Kidney tubule cell (primary cell): ENCODE measurements at regions not wholly inside any gene's neighbourhood (a gene's known extent, or its start where the extent isn't known, plus 50 kb on each side); places are given as distances from the start of the nearest gene placed in this dataset.
A peak's percentile ranks its signal among the peaks of the same experiment; 100 is the strongest.

Source experiments
- DNase-seq: peaks from one replicate; pipeline ENCODE4 v3.0.0-alpha.2; 2018; ENCODE audit warnings: low spot score

DNA sequence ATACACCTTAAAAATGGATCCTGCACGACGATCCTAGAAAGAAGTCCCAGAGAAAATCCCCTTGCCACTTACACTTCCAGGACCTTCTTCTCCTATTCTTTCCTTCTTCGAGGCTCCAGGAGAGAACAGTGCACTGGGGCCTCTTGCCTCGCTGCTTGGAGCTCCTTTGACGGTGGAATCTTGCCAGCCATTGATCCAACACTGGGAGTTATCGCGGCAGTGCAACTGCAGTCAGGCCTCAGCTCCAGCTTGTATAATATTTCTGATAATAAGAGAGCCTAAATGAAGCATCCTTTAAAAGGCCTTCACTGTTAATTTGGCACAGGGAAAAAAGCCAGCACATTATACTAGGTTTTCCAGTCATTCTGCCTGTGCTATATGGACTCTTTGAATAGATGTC is 216.9 kb upstream of the PARD3B start:
- no peak for DNase-seq

DNA sequence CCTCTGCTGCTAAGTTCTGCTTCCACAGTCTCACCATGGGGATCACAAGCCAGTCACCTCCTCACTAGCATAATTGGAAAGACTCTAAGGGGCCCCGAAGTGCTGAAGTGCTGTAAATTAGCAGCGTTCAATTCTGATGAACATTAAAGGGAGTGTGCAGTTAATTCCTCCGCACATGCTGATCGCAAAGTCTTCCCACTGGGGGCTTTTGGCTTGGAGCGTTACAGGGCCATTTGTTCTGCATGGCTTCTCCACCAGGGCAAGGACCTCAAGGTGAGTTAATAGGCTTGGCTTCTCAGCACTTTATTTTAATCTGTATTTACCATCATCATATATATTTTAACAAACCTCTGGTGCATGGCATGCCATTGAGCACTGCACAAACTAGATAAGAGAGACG is 216.3 kb upstream of the PARD3B start:
- DNase-seq = no peak

DNA sequence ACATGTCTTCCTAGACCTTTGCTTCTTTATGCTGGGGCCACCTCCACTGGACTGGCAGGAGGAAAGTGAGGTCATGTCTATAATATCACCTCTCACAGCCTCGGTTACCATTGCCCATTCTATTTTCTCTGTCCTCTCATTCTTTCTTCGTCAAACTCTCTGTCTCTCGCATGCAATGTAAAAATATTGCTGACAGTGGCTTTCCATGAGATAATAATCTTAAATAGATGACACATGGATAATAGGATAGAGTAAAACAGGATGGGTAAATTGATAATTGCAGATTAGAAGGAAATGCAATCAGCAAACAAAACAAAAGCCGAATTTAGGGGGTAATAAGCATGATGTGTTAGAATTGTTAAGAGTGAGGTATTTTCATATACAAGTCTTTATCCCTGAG is 215.7 kb upstream of the PARD3B start:
- DNase-seq = no peak

DNA sequence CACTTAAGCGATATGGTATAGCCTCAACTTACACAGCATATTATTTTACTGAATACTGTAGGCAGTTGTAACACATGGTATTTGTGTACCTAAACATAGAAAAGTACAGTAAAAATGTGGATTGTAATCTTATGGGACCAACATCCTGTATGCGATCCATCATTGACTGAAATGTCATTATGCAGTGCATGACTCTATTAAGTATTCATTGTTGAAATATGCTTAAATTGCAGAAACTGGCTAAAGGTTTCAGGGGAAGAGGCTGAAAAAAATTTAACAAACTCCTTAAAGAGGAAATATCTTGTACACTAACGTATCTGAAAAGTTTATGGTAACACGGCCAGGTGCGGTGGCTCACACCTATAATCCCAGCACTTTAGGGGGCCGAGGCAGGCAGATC is 214.1 kb upstream of the PARD3B start:
- DNase-seq = no peak

DNA sequence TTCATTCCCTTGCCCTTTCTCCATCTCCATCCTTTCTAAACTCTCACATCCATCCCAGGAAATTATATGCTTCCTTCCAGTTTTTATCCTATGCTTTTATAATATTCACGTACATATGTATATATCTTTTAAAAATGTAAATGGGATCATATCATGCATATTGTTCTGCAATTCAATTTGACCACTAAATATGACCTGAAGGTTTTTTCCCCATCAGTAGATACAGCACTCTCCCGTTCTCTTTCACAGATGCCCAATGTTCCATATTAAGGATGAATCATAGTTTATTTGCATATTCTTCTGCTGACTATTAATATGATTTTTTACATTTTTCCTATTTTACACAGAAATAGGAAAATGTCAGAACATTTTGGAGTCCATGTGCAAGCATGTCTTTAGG is 213.3 kb upstream of the PARD3B start:
- no peak for DNase-seq

DNA sequence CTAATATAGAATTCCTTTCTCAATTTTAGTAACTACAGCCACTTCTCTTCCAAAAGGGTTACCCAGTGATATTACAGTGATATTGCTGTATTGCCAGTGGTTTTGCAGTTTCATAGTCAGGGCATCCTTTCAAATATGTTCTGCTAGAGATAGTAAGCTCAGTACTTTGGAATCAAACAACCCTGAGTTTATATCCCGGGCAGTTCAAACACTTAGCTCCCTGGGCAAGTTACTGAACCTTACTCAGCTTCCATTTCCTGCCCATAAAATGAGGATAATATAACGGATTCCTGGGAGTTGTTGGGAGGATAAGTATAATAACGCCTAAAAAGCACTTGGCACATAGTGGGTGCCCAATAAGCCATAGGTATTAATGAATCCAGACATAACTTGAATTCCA is 212.6 kb upstream of the PARD3B start:
- no peak for DNase-seq

DNA sequence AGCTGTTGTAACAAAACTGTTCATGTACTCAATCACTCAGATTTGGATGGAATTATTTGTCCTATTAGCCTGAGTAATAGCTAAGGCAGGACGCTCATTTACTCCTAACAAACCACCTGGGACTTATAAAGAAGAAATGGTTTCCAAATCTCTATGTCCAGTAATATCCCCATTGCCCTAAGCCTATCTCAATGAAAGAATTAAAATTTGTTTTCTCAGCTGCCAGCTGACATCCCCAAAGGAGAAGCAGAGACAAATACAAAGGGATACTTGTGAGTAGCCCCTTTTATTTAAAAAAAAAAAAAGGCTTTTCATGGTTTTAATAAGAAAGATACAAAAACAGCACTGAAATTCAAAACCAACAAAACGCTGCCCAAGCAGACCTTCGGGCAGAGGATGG is 211.4 kb upstream of the PARD3B start:
- DNase-seq = no peak

DNA sequence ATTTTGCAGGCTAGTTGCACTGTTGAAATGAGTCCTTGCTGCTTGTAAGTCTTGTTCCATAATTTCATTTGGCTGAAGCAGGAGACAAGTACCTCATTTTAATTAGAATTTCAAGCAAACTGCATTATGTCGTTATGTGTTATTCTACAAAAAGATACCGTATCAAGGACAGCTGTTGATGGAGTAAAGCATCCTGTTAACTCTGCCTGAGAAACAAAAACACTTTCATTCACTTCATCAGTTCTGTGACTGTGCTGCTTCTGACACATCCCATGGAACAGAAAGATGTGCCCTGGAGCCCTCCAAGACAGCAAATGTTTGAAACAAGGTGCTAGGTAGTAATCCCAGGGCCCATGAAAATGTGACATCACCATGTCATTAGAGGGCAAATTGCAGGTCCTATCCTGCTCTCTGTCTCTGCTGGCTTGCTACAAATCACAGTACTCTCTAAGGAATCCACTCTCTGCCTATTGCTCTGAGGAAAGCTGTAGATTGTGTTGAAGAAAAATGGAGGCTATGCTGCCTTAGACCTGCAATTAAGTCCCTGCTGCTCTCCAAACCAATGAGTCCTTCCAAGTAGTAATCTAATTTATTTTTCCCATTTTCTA is 209.7 kb upstream of the PARD3B start:
- DNase-seq = no peak

DNA sequence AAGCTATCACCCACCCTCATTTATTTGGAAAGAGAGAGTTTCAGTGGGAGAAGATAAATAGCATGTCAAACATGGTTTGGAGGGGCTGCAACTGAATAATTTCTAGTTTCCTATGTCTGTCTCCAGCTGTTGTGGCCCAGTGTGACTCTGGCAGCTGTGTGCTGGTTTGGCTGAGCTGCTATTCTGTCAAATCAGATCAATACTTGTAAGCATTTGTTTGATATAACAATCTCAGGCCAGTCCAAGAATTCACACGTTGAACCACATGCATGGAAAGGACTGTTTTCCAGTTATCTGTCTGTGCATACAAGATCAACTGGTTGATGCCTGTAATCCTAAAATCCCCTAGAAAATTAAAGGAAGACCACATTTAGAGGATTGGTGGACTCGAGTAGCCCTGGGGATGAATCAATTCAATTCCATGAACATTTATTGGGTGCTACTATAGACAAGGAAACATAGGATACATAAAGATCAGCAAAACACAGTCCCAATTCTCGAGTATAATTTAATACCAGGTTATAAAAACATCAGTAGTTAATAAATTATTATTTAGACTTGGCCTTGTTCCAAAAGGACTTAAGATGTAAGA is 209.0 kb upstream of the PARD3B start:
- DNase-seq = no peak

DNA sequence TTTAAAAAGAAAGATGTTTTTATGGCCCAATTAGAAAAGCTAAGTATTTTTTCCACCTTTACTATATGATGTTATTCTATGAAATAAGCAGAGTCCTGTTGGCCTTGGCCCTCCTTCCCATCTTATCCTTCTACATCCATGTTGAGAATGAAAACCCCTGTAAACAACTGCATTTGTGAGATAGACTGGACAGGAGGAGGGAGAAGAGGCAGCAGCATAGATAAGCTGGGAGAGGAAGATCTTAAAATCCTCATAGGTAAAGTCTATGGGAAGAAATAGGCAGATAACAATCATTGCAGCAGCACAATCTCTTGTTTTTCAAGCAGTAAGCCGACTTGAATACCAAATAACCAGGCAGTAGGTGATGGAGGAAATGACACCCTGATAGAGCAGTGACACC is 207.6 kb upstream of the PARD3B start:
- no peak for DNase-seq

DNA sequence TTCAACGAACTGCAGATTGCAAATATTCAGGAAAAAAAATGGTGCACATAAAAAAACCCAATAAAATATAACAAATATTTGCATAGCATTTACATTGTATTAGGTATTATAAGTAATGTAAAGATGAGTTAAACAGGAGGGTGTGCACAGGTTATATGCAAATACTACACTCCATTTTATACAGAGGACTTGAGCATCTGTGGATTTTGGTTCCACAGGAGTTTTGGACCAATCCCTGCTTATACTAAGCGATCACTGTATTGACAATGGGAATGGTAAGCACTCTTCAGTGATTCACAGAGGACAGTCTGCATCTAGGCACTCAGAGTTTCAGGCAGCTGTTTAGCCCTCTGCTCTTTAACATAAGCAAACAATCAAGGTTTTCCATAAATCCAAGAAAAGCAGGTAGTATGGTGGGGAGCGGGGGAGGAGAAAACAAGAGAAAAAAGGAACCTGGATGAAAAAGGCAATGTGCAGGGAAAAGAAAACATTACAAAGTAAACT is 206.0 kb upstream of the PARD3B start:
- no peak for DNase-seq

DNA sequence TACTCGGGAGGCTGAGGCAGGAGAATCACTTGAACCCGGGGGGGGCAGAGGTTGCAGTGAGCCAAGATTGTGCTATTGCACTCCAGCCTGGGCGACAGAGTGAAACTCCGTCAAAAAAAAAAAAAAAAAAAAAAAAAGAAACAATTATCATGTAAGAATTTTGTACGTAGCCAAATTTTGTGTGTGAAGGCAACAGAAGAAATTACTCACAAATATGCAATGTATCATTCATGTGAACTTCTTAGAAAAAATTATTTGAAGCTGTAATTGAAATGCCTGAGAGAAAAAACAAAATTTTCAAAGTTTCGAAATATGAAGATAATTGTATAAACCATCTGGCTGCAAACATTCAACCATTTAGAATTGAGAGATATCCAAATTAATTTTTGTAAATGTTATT is 204.8 kb upstream of the PARD3B start:
- no peak for DNase-seq

DNA sequence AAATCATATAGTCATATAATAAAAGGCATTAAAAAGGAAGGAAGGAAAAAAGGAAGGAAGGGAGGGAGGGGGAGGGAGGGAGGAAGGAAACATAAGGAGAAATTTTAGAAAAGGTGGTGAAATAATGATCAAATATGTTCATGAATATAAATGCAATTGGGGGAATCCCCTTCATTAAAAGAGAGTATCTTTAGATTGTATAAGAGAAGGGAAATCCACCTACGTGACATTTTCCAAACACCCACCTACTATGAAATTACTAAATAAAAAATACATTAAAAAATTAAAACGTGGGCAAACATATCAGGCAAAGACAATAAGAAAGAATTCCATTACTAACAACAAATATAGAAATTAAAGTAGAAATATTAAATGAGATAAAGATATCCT is 203.4 kb upstream of the PARD3B start:
- no peak for DNase-seq

DNA sequence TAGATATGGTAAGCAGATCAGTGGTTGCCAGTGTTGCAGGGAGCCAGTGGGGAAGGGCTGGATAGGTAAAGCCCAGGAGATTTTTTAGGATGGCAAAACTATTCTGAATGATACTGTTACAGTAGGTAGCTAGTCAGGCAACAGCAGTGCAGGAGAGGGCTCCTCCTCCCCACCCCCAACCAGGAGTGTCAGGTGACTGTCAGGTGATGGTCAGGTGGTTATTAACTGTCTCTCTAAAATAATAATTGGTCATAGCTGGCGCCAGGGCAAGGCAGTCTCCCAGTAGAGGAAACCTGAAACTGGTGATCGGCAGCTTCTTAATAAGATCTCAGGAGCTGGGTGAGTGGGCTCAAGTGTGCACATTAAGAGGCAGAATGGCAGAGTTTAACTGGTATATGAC is 201.6 kb upstream of the PARD3B start:
- no peak for DNase-seq

DNA sequence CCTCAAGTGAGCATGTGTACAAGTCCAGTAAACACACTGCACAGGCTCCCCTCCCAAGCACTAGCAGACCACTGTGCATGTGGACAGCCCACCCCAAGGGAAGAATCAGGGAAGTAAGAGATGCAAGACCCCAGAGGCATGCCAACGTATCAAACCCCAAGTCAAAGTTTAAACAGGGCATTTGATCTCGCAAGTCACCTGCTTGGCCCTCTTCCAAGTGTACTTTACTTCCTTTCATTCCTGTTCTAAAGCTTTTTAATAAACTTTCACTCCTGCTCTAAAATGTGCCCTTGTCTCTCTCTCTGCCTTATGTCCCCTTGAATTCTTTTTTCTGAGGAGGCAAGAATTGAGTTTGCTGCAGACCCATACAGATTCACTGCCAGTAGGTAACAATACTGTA is 201.2 kb upstream of the PARD3B start:
- no peak for DNase-seq

DNA sequence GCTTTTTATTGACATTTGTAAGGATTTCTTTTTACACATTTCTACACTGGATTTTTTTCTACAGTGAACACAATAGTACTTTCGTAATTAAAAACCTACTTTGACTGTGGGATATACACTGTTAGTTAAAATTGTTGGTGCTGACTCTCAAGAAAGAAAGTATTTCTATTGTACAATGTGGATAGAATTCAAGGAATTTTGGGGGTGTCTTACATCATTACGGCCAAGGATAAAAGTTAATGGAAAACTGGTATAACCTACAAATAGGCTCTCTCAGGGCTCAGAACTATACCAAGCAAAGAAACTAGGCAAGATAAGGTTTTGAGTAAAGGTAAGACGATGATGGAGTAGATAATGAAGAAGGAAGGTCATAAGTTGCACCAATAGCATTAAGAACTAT is 198.4 kb upstream of the PARD3B start:
- peak; percentile 32 for DNase-seq

DNA sequence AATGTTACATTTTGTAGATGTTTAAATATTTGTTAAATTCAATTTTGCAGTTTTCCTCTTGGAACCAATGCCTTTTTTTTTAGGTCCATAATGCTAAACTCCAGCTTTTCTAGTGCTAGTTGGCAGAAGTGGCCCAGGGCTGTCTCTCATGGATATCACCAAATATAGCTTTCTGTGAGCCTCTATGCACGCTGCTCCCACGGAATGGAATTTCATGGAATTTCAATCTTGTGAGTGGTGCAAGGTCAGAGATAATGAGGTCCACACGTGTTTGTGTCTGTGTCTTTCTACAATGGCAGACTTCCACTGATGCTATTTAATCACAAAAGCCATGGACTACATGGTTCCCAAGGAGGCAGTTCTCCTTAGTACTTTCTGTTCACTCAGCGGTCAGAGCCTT is 191.5 kb upstream of the PARD3B start:
- DNase-seq = no peak

DNA sequence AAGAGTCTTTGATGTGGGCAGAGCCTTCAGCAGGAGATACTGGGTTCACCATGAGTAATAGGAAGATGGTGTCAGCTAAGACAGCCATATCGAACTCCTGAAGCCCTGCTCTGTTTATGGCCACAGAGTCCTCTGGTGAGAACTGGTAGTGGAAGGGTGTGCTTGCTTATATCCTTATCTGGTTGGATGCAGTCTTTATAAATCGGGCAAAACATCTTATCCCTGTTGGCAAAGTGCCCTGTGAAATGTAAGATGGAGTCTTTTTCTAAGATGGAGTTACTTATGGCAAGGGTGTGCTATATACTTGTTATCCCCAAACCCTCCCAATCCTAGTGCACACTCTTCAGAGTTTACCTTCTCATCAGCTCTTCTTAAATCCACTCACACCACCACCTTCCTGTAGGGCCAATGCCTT is 190.8 kb upstream of the PARD3B start:
- no peak for DNase-seq

DNA sequence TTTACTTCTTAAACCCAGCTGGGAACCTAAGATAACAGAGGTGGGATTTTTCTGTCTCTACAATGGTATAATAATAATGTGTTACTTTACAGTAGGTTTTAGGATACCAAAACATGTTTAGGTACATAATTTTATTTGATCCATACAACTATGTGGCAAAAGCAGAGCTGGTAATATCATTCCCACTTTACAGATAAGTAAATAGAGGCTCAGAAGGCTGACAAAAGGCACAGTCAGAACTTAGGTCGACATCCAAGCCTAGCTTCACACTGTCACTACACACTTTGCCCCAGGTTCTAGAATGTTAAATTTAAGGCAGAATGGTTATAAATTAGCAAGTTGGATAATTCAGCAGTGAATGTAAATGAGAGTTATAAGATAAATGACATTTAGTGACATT is 189.6 kb upstream of the PARD3B start:
- DNase-seq = no peak

DNA sequence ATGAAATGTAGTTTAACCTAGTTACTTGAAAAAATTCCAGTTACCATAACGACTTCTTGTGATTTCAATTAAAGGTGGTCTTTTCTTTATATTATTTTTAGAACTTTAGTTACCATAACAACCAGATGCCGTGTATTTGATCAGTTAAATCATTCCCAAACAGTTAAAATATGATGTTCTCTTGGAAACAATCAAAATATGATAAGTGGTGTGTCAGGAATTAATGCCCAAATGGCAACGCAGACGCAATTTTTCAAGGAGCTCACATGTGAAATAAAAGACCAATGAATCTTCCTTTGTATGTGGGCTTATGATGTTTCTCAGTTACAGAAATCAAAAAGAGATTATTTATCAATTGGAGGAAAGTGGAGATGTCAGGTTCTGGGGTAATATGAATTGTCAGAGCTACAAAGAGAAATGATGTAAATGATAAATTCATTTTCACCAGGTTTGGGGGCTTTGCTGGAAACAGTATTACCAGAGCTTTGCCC is 189.1 kb upstream of the PARD3B start:
- no peak for DNase-seq

DNA sequence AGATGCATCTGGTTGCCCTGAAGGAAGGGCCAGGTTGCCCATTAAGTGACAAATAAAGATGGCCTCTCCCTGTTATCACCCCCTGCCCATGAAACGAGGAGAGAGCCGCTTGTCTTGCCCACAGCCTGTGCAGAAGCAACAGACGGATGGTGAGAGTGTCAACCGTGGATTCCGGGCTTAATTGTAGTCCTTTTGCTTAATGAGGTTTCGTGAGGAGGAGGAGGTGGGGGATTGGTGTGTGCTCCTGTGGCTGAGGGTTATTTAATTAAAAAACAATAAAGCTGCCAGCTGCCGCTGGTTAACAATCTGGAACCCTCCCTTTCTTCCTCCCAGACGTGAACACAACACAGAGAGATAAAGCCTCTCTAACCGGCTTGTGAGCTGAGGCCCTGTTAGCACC is 188.0 kb upstream of the PARD3B start:
- DNase-seq = no peak

DNA sequence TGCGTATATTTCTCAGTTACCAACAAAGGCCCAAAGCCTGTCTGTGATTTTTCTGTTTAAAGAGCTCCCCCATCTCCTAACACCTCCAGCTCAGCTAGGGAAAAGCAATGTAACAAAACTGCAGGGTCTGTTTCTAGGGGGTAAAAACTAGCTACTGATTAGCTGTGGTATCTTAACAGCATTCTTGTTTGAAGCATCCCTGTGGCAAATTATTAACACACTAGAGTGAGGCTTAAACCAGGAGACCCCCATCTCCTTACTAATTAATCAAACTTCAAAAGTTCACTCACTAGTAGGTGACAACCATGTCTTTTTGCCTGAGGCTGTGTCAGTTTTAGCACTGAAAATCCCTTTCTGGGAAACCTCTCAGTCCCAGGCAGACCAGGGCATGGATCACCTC is 186.2 kb upstream of the PARD3B start:
- DNase-seq = peak; percentile 18

DNA sequence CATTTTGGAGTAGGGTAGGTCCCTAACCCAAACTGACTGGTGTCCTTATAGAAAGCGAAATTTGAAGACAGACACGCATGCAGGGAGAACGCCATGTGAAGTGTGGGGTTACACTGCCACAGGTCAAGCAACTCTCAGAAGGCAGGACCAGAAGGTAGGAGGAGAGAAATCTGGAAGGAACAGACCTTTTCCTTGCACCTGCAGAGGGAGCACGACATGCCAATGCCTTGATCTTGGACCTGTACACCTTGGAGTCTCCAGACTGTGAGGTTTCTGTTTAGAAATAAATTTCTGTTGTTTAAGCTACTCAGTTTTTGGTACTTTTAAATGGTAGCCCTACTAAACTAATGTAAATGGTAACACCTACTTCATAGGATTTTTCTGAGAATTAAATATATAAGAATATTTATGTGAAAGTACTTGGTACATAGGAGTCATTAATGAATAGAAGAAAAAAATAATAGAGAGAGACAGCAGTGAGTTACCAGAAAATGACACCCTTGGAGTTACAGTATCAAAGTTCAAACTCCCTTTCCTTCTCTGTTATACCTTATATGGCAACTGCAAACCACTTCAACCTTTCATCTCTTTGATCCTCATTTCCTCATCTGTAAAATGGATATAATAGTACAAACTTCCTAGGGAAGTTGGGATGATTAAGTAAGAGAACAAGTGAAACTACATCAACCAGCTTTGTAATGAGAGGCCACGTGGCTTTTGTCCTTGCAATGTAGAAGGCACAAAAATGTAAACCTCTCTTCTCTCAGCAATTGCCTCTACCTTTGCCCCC is 184.9 kb upstream of the PARD3B start:
- DNase-seq = no peak
